SH-SY5Y (cell line): ENCODE measurements at regions not wholly inside any gene's neighbourhood (a gene's known extent, or its start where the extent isn't known, plus 50 kb on each side); places are given as distances from the start of the nearest gene placed in this dataset.

Experiments
- GATA2 ChIP-seq: IDR thresholded peaks from 2 replicates; pipeline ENCODE4 v1.6.1; 2011; ENCODE audit warnings: mild to moderate bottlenecking, low read depth, low read length
- GATA3 ChIP-seq: IDR thresholded peaks from 2 replicates; pipeline ENCODE4 v1.6.1; 2011; ENCODE audit warnings: low read depth, mild to moderate bottlenecking, low read length, moderate library complexity

DNA sequence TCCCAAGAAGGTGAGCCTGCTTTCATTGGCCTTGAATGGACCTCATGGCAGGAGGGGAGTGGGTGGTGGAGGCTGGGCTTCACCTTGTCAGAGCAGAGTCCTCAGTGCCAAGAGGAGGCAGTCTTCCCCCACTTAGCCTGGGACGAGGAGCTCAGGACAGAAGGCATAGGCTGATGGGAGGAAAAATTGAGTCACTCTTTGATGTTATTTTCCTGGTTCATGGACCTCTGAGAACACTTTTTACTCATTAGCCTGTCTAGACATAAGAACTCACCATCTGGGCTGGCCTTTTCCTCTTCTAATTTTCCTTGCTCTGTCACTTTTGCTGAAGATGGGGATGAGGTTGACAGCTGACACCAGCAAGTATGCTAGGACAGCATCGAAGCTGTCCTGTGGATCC lies 225.7 kb upstream of the TNP1 start:
- no peak for TF ChIP-seq GATA3
- TF ChIP-seq GATA2 = no peak
